ENCODE measurements at regions not wholly inside any gene's neighbourhood (a gene's known extent, or its start where the extent isn't known, plus 50 kb on each side); places are given as distances from the start of the nearest gene placed in this dataset.

DNA sequence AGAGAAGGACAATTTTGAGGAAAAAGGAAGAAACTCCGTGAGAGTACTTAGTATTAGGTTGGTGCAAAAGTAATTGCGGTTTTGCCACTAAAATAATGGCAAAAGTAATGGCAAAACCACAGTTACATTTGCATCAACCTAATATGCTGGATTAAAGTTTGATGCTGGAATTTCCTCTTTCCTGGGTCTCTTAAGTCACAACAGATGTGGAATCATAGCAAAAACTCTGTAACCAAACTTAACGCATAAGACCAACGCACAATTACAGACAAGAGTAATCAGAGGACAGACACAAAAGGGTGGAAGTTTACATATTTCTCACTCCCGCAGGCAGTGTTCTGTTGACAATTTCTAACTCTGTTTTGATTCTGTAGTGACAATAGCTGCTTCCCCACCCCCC lies 182.4 kb downstream of the BACH1 start:
- in situ Hi-C loops (cut with HindIII; ENCODE audit: low pct_unique_long_range_greater_than_20kb, low sequenced_read_pairs), result no loop called here
- DNase-seq (ENCODE audit: low read depth, low spot score), result no peak

GRCh38 chr21:29481641-29482040 lies 182.9 kb downstream of the BACH1 start:
- in situ Hi-C loops (cut with HindIII; ENCODE audit: low pct_unique_long_range_greater_than_20kb, low sequenced_read_pairs), result no loop called here

GRCh38 chr21:29486306-29486807 lies 187.6 kb downstream of the BACH1 start:
- no peak for DNase-seq (ENCODE audit: low read depth, low spot score)
- in situ Hi-C loops (cut with HindIII; ENCODE audit: low pct_unique_long_range_greater_than_20kb, low sequenced_read_pairs), result no loop called here

More at GRCh38 chr21:29481641-29482040, 182.9 kb downstream of the BACH1 start:
- DNase-seq (ENCODE audit: low read depth, low spot score), result no peak

Measured in SK-MEL-5 (cell line).